NCI-H2227 (cell line): ENCODE measurements at regions not wholly inside any gene's neighbourhood (a gene's known extent, or its start where the extent isn't known, plus 50 kb on each side); places are given as distances from the start of the nearest gene placed in this dataset.
A peak's percentile ranks its signal among the peaks of the same experiment; 100 is the strongest.
"Not testable (repeated sequence)": the region's sequence is repeated elsewhere in the genome, so short reads cannot be mapped to it uniquely, and the experiment has no call there.

Experiments
- DNase-seq: peaks from one replicate; lab custom pipeline; 2025; ENCODE audit not compliant: unreplicated experiment; lab: John Stamatoyannopoulos, UW

- no peak for DNase-seq
These were observed 634.0 kb downstream of the UQCRFS1 start for GRCh38 chr19:28578786-28579505.

- no peak for DNase-seq
These were observed 634.7 kb downstream of the UQCRFS1 start for GRCh38 chr19:28578208-28578607.

- DNase-seq = no peak
These were observed 635.3 kb downstream of the UQCRFS1 start for GRCh38 chr19:28577666-28578065.

- no peak for DNase-seq
These were observed 635.7 kb downstream of the UQCRFS1 start for GRCh38 chr19:28577233-28577632.

GRCh38 chr19:28575816-28576215, 637.1 kb downstream of the UQCRFS1 start:
- no peak for DNase-seq

GRCh38 chr19:28575312-28575711, 637.6 kb downstream of the UQCRFS1 start:
- DNase-seq = not testable (repeated sequence)

GRCh38 chr19:28574212-28574611, 638.7 kb downstream of the UQCRFS1 start:
- no peak for DNase-seq

- no peak for DNase-seq
These were observed 643.5 kb downstream of the UQCRFS1 start for GRCh38 chr19:28569132-28570131.

- DNase-seq = no peak
These were observed 645.1 kb downstream of the UQCRFS1 start for GRCh38 chr19:28567834-28568233.

GRCh38 chr19:28563964-28564921, 648.7 kb downstream of the UQCRFS1 start:
- DNase-seq = no peak

GRCh38 chr19:28560786-28561185, 652.2 kb downstream of the UQCRFS1 start:
- no peak for DNase-seq

- DNase-seq = no peak
These were observed 654.2 kb downstream of the UQCRFS1 start for GRCh38 chr19:28558783-28559182.

GRCh38 chr19:28556371-28556770, 656.6 kb downstream of the UQCRFS1 start:
- peak; percentile 26 for DNase-seq

- DNase-seq = no peak
These were observed 657.6 kb downstream of the UQCRFS1 start for GRCh38 chr19:28555317-28555716.

GRCh38 chr19:28554321-28555091, 658.4 kb downstream of the UQCRFS1 start:
- no peak for DNase-seq

GRCh38 chr19:28553764-28554163, 659.2 kb downstream of the UQCRFS1 start:
- DNase-seq = no peak

GRCh38 chr19:28553005-28553404, 659.9 kb downstream of the UQCRFS1 start:
- DNase-seq = no peak

GRCh38 chr19:28549680-28550277, 663.2 kb downstream of the UQCRFS1 start:
- DNase-seq = peak; percentile 29

- no peak for DNase-seq
These were observed 666.7 kb downstream of the UQCRFS1 start for GRCh38 chr19:28546148-28546685.
